H7 (cell line): ENCODE measurements at regions not wholly inside any gene's neighbourhood (a gene's known extent, or its start where the extent isn't known, plus 50 kb on each side); places are given as distances from the start of the nearest gene placed in this dataset.
"Not testable (repeated sequence)": the region's sequence is repeated elsewhere in the genome, so short reads cannot be mapped to it uniquely, and the experiment has no call there.

Source experiments
- DNase-seq: peaks from one replicate; pipeline ENCODE4 v3.0.0; 2012
- H3K27me3 ChIP-seq: 2 replicates; pipeline ENCODE4 v1.6.0; 2011; ENCODE audit warnings: mild to moderate bottlenecking, low read length; ENCODE audit not compliant: control insufficient read depth, insufficient read depth
- H3K36me3 ChIP-seq: replicated peaks from 2 replicates; pipeline ENCODE4 v1.5.1; 2011; ENCODE audit warnings: low read length; ENCODE audit not compliant: control insufficient read depth, insufficient read depth
- H3K4me3 ChIP-seq: 2 replicates; pipeline ENCODE4 v1.5.1; 2011; ENCODE audit warnings: low read depth, mild to moderate bottlenecking, control low read depth, low read length, moderate library complexity; ENCODE audit not compliant: insufficient read depth

DNA sequence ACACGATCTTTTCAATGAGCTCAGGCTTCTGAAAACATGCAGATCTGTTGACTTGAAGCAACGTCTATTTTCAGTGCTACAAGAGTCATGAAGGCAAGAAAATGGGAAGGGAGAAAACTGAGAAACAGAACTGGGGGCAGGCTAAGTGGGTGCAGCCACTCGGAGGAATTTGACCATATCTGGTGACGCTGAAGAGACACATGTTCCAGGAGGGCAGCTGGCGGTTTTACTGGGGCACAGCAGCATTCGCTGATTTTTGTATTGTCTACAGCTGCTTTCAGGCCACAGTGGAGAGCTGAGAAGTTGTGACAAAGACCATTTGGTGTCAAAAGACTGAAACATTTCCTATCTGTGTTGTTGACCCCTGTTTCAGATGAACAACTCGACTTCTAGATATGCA lies 103.0 kb upstream of the ELAC2 start:
- Histone ChIP-seq H3K4me3 (no peak overlapping the region), H3K27me3 (no peaks in the 10 kb centered on the region), H3K36me3 (no peaks in the 10 kb centered on the region)
- DNase-seq = no peak

DNA sequence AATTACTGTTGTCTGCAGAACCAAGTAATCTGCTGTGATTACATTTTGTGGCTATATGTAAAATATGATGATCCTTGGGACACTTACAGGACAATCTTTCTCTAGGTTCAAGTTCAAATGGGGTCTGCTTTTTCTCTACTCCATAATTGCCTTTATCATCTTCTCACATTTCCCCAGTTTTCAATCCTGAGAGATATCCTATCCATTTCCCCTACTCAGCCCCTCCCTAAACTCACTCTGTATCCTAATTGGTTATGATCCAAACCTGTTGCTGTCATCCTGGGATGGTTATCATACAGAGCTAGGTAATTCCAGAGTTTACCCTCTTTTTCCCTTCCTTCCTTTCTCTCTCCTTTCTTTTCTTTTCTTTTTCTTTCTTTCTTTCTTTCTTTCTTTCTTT lies 100.5 kb upstream of the ELAC2 start:
- Histone ChIP-seq H3K27me3 (peaks cover 1% of the 10 kb centered on the region; the same call in 1 of the 2 replicates), H3K4me3 (no peak overlapping the region), H3K36me3 (no peaks in the 10 kb centered on the region)
- no peak for DNase-seq

DNA sequence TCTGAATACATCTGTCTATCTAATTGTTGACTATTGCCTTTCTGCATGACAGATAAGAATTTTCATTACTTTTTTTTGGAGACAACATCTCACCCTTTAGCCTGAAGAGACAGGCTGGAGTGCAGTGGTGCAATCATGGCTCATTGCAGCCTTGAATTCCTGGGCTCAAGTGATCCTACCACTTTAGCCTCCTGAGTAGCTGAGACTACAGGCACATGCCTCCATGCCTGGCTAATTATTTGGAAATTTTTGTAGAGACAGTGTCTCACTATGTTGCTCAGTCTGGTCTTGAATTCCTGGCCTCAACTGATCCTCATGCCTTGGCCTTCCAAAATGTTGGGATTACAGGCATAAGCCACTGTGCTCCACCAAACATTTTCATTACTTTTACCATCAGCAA lies 99.8 kb upstream of the ELAC2 start:
- Histone ChIP-seq H3K4me3 (no peak overlapping the region), H3K27me3 (peaks cover 1% of the 10 kb centered on the region; the same call in 1 of the 2 replicates), H3K36me3 (no peaks in the 10 kb centered on the region)
- no peak for DNase-seq

DNA sequence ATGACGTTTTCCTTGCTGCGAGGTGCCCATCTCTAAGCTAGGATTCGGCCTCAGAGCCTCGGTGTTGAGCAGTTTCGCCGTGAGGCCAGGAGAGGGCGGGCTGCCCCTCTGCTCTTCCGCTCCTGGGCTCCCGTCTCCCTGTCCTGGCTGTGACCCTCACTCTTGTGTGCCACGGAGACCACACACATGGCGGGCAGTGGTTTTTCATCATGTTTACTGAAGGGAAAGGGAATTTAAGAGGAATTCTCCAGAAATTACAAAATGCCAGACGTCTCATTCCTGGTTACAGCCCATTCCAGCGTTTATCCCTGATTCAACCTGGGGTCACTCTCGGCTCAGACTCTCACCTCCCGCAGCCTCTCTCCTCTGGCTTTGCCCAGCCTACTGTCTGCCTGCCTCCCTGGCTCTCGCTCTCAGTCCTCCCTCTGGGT lies 96.8 kb upstream of the ELAC2 start:
- peaks cover 1% of the 10 kb centered on the region; the same call in 1 of the 2 replicates for H3K27me3 ChIP-seq
- no peak overlapping the region for H3K4me3 ChIP-seq
- no peaks in the 10 kb centered on the region for H3K36me3 ChIP-seq
- peak; percentile 85 for DNase-seq

DNA sequence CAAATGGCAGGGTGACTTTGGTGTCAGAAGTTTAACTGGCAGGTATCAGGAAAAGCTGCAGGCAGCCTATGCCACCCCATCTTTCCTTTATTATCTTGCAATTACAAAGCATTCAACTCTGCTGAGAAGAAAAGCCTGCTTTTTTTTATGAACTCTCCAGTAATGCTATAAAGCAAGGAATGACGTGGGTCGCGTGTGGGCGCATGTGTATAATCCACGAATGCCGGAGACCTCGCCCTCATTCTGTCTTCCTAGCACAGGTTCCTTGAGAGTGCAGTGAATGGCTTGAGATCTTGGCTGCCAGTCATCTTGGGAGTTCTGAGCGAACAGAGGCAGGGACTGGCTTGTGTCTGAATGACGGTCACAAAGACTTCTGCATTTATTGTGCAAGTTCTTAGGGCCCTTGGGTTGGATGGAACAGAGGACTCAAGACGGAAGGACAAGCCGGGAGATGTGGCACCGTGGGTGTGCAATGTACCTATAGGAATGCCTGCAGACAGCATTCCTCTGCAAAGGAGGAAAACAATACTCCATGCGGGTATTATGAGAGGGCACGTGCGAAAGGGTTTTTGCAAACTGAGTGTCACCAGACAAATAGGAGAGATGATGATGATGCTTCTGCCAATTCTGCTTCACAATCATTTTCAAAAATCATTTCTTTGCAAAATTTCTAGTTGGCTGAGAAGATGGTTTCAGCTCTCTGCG lies 96.1 kb upstream of the ELAC2 start:
- Histone ChIP-seq H3K27me3 (peaks cover 1% of the 10 kb centered on the region; the same call in 1 of the 2 replicates), H3K36me3 (no peaks in the 10 kb centered on the region), H3K4me3 (no peak overlapping the region)
- DNase-seq = no peak

DNA sequence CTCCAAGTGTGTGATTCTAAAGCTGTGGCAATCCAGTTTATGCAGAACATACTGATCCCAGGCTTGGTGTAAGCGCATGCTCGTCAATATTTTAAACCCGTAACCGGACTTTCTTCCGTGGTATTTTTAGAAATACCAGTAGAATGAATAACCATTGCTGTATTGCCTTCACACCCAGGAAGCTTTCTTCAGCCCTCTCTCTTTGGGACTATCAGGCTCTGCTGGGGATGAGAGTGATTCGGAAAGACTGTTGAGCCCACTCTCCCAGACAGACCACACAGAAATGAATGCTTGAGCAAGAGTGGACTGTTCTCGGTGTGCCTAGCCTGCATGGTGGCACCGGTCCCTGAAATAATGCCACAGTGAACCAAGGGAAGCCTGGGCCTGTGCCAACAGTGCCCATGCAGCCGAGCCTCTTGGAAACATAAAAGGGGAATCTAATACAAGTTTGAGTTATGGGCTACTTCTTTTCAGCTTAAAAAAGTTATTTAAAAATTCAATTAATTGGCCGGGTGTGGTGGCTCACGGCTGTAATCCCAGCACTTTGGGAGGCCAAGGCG lies 89.9 kb upstream of the ELAC2 start:
- Histone ChIP-seq H3K4me3 (no peak overlapping the region), H3K27me3 (no peaks in the 10 kb centered on the region), H3K36me3 (no peaks in the 10 kb centered on the region)
- no peak for DNase-seq

DNA sequence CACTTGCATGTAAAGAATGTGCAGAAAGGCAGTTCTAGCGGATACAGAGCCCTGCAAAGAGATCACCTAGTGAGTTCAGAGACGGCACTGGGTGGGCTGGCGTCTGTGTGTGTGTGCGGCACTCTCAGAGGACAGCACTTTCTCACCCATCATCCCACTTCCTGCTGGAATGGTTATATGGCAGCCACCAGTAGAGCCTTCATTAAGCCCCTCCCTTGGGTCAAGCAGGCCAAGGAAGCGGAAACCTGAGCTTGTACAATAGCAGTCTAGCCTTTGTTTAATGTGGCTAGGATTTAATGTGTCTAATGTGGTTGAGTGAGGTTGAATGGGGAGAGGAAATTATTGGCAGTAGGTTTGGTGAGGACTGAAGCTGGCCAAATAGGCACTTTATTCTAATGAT lies 88.3 kb upstream of the ELAC2 start:
- DNase-seq = no peak
- H3K4me3 ChIP-seq = no peak overlapping the region
- no peaks in the 10 kb centered on the region for H3K36me3 ChIP-seq
- no peaks in the 10 kb centered on the region for H3K27me3 ChIP-seq

DNA sequence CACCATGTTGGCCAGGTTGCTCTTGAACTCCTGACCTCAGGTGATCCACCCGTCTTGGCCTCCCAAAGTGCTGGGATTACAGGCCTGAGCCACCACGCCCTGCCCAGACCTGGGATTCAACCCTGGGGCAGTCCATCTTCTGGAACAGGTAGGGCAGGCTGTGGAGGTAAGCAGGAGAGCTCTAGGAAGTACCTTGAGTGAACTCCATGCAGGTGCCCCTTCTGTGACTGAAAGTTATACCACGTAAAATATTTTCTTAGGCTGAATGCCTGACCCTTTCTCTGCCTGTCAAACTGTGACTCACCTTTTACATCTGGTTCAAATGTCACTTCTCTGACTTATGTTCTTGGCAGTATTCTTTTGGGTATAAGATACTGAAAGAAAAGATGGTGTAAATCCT lies 86.7 kb upstream of the ELAC2 start:
- H3K36me3 ChIP-seq = no peaks in the 10 kb centered on the region
- no peaks in the 10 kb centered on the region for H3K27me3 ChIP-seq
- H3K4me3 ChIP-seq = no peak overlapping the region
- no peak for DNase-seq

DNA sequence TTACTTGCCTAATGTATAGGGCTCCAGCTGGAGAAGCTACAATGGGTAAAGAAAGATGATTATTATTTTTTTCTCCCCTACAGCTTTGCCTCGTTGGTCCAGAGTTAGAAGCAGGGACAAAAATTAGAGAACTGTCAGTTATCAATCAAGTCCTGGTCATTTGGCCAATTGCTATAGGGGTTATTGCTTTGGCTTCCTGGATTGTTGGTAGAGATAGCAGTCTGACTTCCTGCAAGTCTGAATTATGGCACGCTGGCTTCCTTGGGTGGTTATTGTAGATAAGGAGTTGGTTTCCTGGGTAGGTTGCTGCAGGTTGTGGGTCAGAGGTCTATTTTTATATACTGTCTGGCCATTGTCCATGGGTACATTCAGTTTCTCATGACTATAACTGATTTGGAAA lies 84.7 kb upstream of the ELAC2 start:
- no peak for DNase-seq
- no peaks in the 10 kb centered on the region for H3K36me3 ChIP-seq
- no peak overlapping the region for H3K4me3 ChIP-seq
- H3K27me3 ChIP-seq = no peaks in the 10 kb centered on the region; the same call in 1 of the 2 replicates

DNA sequence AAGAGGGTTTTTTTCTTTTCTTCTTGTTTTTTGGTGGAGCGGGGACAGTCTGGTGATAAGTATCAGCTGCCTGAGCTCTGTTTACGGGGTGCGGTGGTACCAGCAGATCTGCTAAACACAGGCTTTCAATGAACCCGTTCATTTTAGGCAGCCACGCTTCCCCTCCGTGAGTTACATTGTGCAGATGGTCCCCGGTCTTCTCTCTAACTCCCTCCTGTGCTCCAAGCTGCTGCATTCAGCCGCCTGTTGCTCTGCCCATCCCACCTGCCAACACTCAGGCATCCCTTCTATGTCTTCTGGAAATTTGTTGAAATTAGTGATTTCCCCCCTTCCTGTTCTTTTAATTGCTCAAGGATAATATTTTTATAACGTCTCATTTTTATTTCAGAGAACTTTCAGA lies 82.1 kb upstream of the ELAC2 start:
- H3K36me3 ChIP-seq = no peaks in the 10 kb centered on the region
- no peaks in the 10 kb centered on the region; the same call in 1 of the 2 replicates for H3K27me3 ChIP-seq
- no peak overlapping the region for H3K4me3 ChIP-seq
- DNase-seq = no peak

DNA sequence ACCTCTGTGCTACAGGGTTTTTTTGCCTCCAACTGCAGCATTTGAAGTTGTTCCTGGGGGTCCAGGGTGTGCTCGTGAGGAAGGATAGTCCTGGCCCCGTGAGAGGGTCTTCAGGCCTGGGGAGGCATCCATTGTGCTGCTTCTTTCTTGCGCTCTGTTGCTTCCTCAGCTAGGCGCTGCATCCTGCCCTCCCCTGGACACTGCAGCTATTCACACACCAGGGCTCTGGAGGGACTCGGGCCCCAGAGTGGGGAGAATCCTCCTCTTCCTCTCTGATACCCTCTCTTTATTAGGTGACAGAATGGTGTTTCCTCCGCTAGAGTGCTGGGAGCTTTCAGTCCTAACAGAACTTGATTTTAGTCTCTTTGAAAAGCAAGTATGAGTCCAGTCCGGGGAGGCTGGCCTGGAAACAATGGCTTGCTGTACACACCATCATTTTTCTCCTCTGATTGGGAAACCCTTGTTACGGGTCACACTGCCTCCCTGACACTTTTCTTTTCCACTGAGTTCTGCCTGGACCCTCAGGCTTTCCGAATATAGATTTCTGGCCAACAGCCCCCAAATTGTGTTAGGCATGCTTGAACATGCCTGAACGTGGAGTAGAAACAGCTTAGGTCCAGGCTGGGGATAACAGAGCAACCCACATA lies 81.4 kb upstream of the ELAC2 start:
- H3K36me3 ChIP-seq = no peaks in the 10 kb centered on the region
- no peaks in the 10 kb centered on the region; the same call in 1 of the 2 replicates for H3K27me3 ChIP-seq
- no peak for DNase-seq
- no peak overlapping the region for H3K4me3 ChIP-seq

DNA sequence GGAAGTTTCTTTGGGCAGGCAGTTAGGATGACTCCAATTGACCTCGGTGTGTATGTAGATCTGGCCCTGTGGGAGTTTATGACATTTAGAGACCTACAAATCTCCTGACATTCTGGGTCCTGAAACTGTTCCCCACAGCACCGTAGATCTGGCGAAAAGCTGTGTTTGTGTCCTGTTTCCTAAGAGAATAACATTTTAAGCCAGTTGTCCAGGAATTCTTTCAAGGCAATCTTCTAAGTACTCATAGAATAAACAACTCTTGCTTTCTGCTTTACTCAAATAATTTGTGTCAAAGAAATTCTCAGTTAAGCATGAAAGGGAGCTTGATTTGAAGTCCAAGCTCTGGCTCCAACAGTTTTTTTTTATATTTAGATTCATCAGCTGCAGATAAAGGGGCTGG lies 78.5 kb upstream of the ELAC2 start:
- DNase-seq = no peak
- H3K27me3 ChIP-seq = no peaks in the 10 kb centered on the region; the same call in 1 of the 2 replicates
- H3K4me3 ChIP-seq = no peak overlapping the region
- no peaks in the 10 kb centered on the region for H3K36me3 ChIP-seq

DNA sequence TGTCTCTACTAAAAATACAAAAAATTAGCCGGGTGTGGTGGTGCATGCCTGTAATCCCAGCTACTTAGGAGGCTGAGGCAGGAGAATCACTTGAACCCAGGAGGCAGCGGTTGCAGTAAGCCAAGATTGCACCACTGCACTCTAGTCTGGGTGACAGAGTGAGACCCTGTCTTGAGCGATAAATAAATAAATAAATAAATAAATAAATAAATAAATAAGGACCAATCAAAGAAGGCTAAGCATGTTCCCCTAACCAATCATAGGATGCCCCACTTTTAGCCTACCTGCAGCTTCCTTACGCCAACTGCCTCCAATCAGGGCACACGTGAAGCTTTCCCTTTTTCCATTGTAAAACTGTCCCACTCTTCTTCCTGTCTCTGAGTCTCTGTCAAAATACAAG lies 74.2 kb upstream of the ELAC2 start:
- not testable (repeated sequence) for H3K4me3 ChIP-seq, DNase-seq, H3K36me3 ChIP-seq, H3K27me3 ChIP-seq

DNA sequence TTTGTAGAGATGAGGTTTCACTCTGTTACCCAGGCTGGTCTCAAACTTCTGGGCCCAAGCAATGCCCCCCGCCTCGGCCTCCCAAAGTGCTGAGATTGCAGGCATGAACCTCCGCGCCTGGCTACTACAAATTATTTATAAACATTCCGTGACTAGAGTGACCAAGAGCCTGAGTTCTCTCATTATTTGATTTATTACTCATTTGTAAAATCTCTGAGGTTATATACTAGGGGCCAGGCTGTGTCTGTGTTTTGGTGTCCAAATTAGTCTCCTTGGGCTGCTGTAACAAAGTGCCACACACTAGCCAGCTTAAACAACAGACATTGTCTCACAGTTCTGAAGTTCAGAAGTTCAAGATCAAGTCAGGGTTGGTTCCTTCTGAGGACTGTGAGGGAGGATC lies 70.8 kb upstream of the ELAC2 start:
- Histone ChIP-seq H3K36me3 (no peaks in the 10 kb centered on the region), H3K27me3 (no peaks in the 10 kb centered on the region; the same call in 1 of the 2 replicates)
- DNase-seq = no peak

DNA sequence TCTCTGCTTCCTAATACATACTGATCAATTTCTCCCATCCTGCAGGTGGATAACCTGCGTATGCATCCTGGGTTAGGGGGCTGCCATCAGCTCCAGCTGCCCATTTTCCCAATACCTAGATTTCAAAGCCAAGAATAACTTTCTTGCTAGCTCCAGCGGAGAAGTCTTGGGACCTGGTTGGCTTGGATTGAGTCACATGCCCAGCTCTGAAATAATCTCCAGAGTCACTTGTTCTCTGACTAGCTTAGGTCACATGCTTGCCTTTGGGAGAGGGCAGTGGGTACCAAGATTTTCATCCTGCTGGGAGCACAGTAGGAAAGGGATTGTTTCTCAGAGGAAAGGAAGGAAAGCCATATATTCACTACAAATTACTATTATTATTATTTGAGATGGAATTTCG lies 70.0 kb upstream of the ELAC2 start:
- Histone ChIP-seq H3K4me3 (no peak overlapping the region), H3K36me3 (no peaks in the 10 kb centered on the region), H3K27me3 (no peaks in the 10 kb centered on the region; the same call in 1 of the 2 replicates)
- DNase-seq = no peak

More for the DNA sequence above, 70.8 kb upstream of the ELAC2 start:
- H3K4me3 ChIP-seq = no peak overlapping the region
